Vagina (tissue), 2 donors: ENCODE measurements at regions not wholly inside any gene's neighbourhood (a gene's known extent, or its start where the extent isn't known, plus 50 kb on each side); places are given as distances from the start of the nearest gene placed in this dataset.

ENCODE experiments used
- DNase-seq, 2 donors: peaks; one replicate each; pipeline ENCODE4 v3.0.0-alpha.2; 2017; ENCODE audit errors: extremely low spot score in 2 of 2
- H3K27ac ChIP-seq: fragments of 200-600 bp; sonication (generic); one replicate; pipeline ENCODE4 v1.5.1; 2019
- H3K27me3 ChIP-seq: fragments of 200-600 bp; sonication (generic); one replicate; pipeline ENCODE4 v1.5.1; 2019
- H3K36me3 ChIP-seq, 2 donors: fragments of 200-600 bp; sonication (generic); one replicate each; pipeline ENCODE4 v1.5.1; 2017 to 2019
- H3K4me1 ChIP-seq: fragments of 200-600 bp; sonication (generic); one replicate; pipeline ENCODE4 v1.5.1; 2019
- H3K4me3 ChIP-seq, 2 donors: fragments of 200-600 bp; sonication (generic); 1 replicate in 1 of 2; 2 replicates in 1 of 2; pipeline ENCODE4 v1.5.1; 2016 to 2019
- H3K9me3 ChIP-seq: fragments of 200-600 bp; sonication (generic); one replicate; pipeline ENCODE4 v1.5.1; 2019
- CTCF ChIP-seq, 3 experiments: fragments of 450-650 bp in 2 of 3; fragments of 200-600 bp in 1 of 3; sonication (generic) in 1 of 3; IDR thresholded peaks; one replicate each; pipeline ENCODE4 v1.5.1; 2017 to 2019; ENCODE audit warnings: antibody characterized with exemption in 3 of 3, mild to moderate bottlenecking in 2 of 3, moderate library complexity in 2 of 3
- POLR2A ChIP-seq, 2 donors: fragments of 450-650 bp; IDR thresholded peaks; one replicate each; pipeline ENCODE4 v1.6.1; 2017; ENCODE audit warnings: antibody characterized with exemption in 2 of 2, mild to moderate bottlenecking in 2 of 2, moderate library complexity in 2 of 2
- POLR2AphosphoS5 ChIP-seq, 2 donors: sonication (generic); formaldehyde crosslinking; IDR thresholded peaks; one replicate each; pipeline ENCODE4 v1.9.0; 2017; ENCODE audit warnings: antibody characterized with exemption in 2 of 2, mild to moderate bottlenecking in 2 of 2, low read depth in 1 of 2; ENCODE audit not compliant: insufficient read depth in 1 of 2
- intact Hi-C: fragments of 100-400 bp; cut with DNase I; formaldehyde crosslinking; loops from one replicate; pipeline ENCODE4 v1.15.1; 2023

- H3K9me3 ChIP-seq, result no peaks in the 10 kb centered on the region
- no peak overlapping the region for H3K27ac ChIP-seq
- TF ChIP-seq CTCF (IDR thresholded peaks at IDR 0.05) (no peak), POLR2A (IDR thresholded peaks at IDR 0.05) (no peak)
- H3K4me3 ChIP-seq, result no peak overlapping the region
- DNase-seq, result no peak
- intact Hi-C loops, result no loop called here
- no peaks in the 10 kb centered on the region for H3K27me3 ChIP-seq
- no peaks in the 10 kb centered on the region for H3K36me3 ChIP-seq
- no peaks in the 10 kb centered on the region for H3K4me1 ChIP-seq
These were observed 553.8 kb downstream of the LRRIQ3 start for GRCh38 chr1:73644198-73644597.

GRCh38 chr1:73639494-73639893 is 558.5 kb downstream of the LRRIQ3 start:
- TF ChIP-seq POLR2AphosphoS5 (IDR thresholded peaks at IDR 0.05; ENCODE audit: insufficient read depth in 1 of 2, low read depth in 1 of 2) (no peak), CTCF (IDR thresholded peaks at IDR 0.05) (no peak), POLR2A (IDR thresholded peaks at IDR 0.05) (no peak)
- H3K4me3 ChIP-seq, result no peak overlapping the region
- H3K36me3 ChIP-seq, result no peaks in the 10 kb centered on the region
- no peaks in the 10 kb centered on the region for H3K27me3 ChIP-seq
- intact Hi-C loops, result no loop called here
- H3K27ac ChIP-seq, result no peak overlapping the region
- H3K4me1 ChIP-seq, result no peaks in the 10 kb centered on the region
- DNase-seq, result no peak
- H3K9me3 ChIP-seq, result no peaks in the 10 kb centered on the region

GRCh38 chr1:73637264-73637663 is 560.7 kb downstream of the LRRIQ3 start:
- intact Hi-C loops, result no loop called here
- H3K4me3 ChIP-seq, result no peak overlapping the region
- H3K27me3 ChIP-seq, result no peaks in the 10 kb centered on the region
- H3K36me3 ChIP-seq, result no peaks in the 10 kb centered on the region
- H3K9me3 ChIP-seq, result no peaks in the 10 kb centered on the region
- DNase-seq, result no peak
- TF ChIP-seq POLR2AphosphoS5 (IDR thresholded peaks at IDR 0.05; ENCODE audit: insufficient read depth in 1 of 2, low read depth in 1 of 2), result no peak
- TF ChIP-seq CTCF (IDR thresholded peaks at IDR 0.05), result no peak
- no peak for TF ChIP-seq POLR2A (IDR thresholded peaks at IDR 0.05)
- H3K4me1 ChIP-seq, result no peaks in the 10 kb centered on the region
- H3K27ac ChIP-seq, result no peak overlapping the region

GRCh38 chr1:73635021-73635420 is 563.0 kb downstream of the LRRIQ3 start:
- Histone ChIP-seq H3K9me3 (no peaks in the 10 kb centered on the region), H3K4me3 (no peak overlapping the region), H3K27me3 (no peaks in the 10 kb centered on the region), H3K4me1 (no peaks in the 10 kb centered on the region), H3K36me3 (no peaks in the 10 kb centered on the region), H3K27ac (no peak overlapping the region)
- no peak for TF ChIP-seq POLR2A (IDR thresholded peaks at IDR 0.05)
- intact Hi-C loops, result no loop called here
- DNase-seq, result no peak

- no peaks in the 10 kb centered on the region for H3K9me3 ChIP-seq
These were observed 570.3 kb downstream of the LRRIQ3 start for GRCh38 chr1:73627723-73628122.

More at GRCh38 chr1:73627723-73628122, 570.3 kb downstream of the LRRIQ3 start:
- intact Hi-C loops, result no loop called here
- TF ChIP-seq POLR2A (IDR thresholded peaks at IDR 0.05), result no peak
- no peak for TF ChIP-seq CTCF (IDR thresholded peaks at IDR 0.05)
- TF ChIP-seq POLR2AphosphoS5 (IDR thresholded peaks at IDR 0.05; ENCODE audit: insufficient read depth in 1 of 2, low read depth in 1 of 2), result no peak
- Histone ChIP-seq H3K27me3 (no peaks in the 10 kb centered on the region), H3K4me1 (no peaks in the 10 kb centered on the region), H3K4me3 (no peak overlapping the region), H3K27ac (no peak overlapping the region), H3K36me3 (no peaks in the 10 kb centered on the region)
- DNase-seq, result no peak
